PC-3 (cell line): ENCODE measurements at regions not wholly inside any gene's neighbourhood (a gene's known extent, or its start where the extent isn't known, plus 50 kb on each side); places are given as distances from the start of the nearest gene placed in this dataset.

Source experiments
- ATAC-seq: fragments of 200-7000 bp; cut with Tn5 transposase; 2 replicates; pipeline ENCODE4 v1.9.1; 2020; ENCODE audit warnings: mild to moderate bottlenecking, moderate library complexity
- BruUV-seq: library from RNA; stranded (reverse); fragments of 400-500 nt; replicated peaks from 2 replicates; lab custom pipeline; 2021; lab: Mats Ljungman, UMichigan
- CTCF ChIA-PET: fragments of 300-600 bp; sonication (Branson Sonifier 250); formaldehyde crosslinking; loops from one replicate; lab custom pipeline; 2022; ENCODE audit warnings: antibody characterized with exemption; lab: Charles Lee
- POLR2A ChIA-PET: fragments of 300-600 bp; sonication (Branson Sonifier 250); formaldehyde crosslinking; loops from one replicate; lab custom pipeline; 2022; ENCODE audit warnings: antibody characterized with exemption; ENCODE audit not compliant: unreplicated experiment; lab: Charles Lee
- DNase-seq: peaks from one replicate; pipeline ENCODE4 v3.0.0-alpha.2; 2015
- H2AFZ ChIP-seq: fragments of 300-600 bp; sonication (generic); 2 replicates; pipeline ENCODE4 v1.6.0; 2016; ENCODE audit warnings: antibody characterized with exemption, low read length
- H3F3A ChIP-seq: fragments of 300-600 bp; sonication (generic); one replicate; pipeline ENCODE4 v1.6.0; 2017; ENCODE audit warnings: antibody characterized with exemption, low read length, control low read depth, mild to moderate bottlenecking; ENCODE audit not compliant: unreplicated experiment
- H3K27ac ChIP-seq: fragments of 300-600 bp; sonication (generic); 2 replicates; pipeline ENCODE4 v1.5.1; 2016; ENCODE audit warnings: mild to moderate bottlenecking, low read length
- H3K27me3 ChIP-seq: fragments of 300-600 bp; sonication (generic); 2 replicates; pipeline ENCODE4 v1.6.1; 2016; ENCODE audit warnings: low read length, mixed read lengths
- H3K36me3 ChIP-seq: fragments of 300-600 bp; sonication (generic); 2 replicates; pipeline ENCODE4 v1.6.1; 2016; ENCODE audit warnings: low read depth, mixed run types, low read length, mixed read lengths
- H3K4me1 ChIP-seq: fragments of 300-600 bp; sonication (generic); 2 replicates; pipeline ENCODE4 v1.5.1; 2016; ENCODE audit warnings: low read length; ENCODE audit not compliant: insufficient read depth
- H3K4me2 ChIP-seq: fragments of 300-600 bp; sonication (generic); 2 replicates; pipeline ENCODE4 v1.6.0; 2016; ENCODE audit warnings: low read length
- H3K4me3 ChIP-seq: fragments of 300-600 bp; sonication (generic); 2 replicates; pipeline ENCODE4 v1.5.1; 2016; ENCODE audit warnings: mild to moderate bottlenecking, low read length, mixed read lengths
- H3K79me2 ChIP-seq: fragments of 300-600 bp; sonication (generic); 2 replicates; pipeline ENCODE4 v1.6.1; 2017; ENCODE audit warnings: low read length, mixed read lengths
- H3K9ac ChIP-seq: fragments of 300-600 bp; sonication (generic); 2 replicates; pipeline ENCODE4 v1.6.0; 2016; ENCODE audit warnings: mild to moderate bottlenecking, low read length
- H3K9me2 ChIP-seq: fragments of 300-600 bp; sonication (generic); replicated peaks from 2 replicates; pipeline ENCODE4 v1.6.1; 2016; ENCODE audit warnings: mixed run types, low read length, mixed read lengths
- H3K9me3 ChIP-seq: fragments of 300-600 bp; sonication (generic); 2 replicates; pipeline ENCODE4 v1.6.1; 2016; ENCODE audit warnings: low read length, mixed read lengths
- H4K20me1 ChIP-seq: fragments of 300-600 bp; sonication (generic); 2 replicates; pipeline ENCODE4 v1.6.1; 2016; ENCODE audit warnings: low read length, mixed read lengths
- EZH2 ChIP-seq: fragments of 300-600 bp; sonication (generic); IDR thresholded peaks from one replicate; pipeline ENCODE4 v1.6.1; 2017; ENCODE audit warnings: antibody characterized with exemption, mild to moderate bottlenecking, low read length; ENCODE audit not compliant: unreplicated experiment
- EZH2phosphoT487 ChIP-seq: fragments of 300-600 bp; sonication (generic); IDR thresholded peaks from 2 replicates; pipeline ENCODE4 v1.6.1; 2018; ENCODE audit warnings: mild to moderate bottlenecking, antibody characterized with exemption, low read length, borderline replicate concordance
- intact Hi-C: fragments of 100-400 bp; cut with micrococcal nuclease; formaldehyde crosslinking; loops from 2 replicates; pipeline ENCODE4 v1.9.0; 2023
- TF ChIP-seq, protein P1 (sequence below): fragments of 300-600 bp; sonication (generic); conservative IDR thresholded peaks from 2 replicates; pipeline ENCODE4 v1.5.1; 2017; ENCODE audit warnings: antibody characterized with exemption, low read depth, mild to moderate bottlenecking, low read length

GRCh38 chr5:131067636-131068035, 97.4 kb downstream of the HINT1 start:
- Histone ChIP-seq H3K9ac (no peak overlapping the region), H4K20me1 (no peaks in the 10 kb centered on the region), H2AFZ (no peak overlapping the region), H3K9me3 (no peaks in the 10 kb centered on the region), H3K4me3 (no peak overlapping the region), H3K4me2 (no peak overlapping the region), H3K9me2 (no peaks in the 10 kb centered on the region), H3K27ac (no peak overlapping the region), H3K79me2 (no peaks in the 10 kb centered on the region), H3K4me1 (no peaks in the 10 kb centered on the region), H3K27me3 (no peaks in the 10 kb centered on the region), H3F3A (no peaks in the 10 kb centered on the region), H3K36me3 (no peaks in the 10 kb centered on the region)
- TF ChIP-seq EZH2phosphoT487 (no peak), EZH2 (no peak)
- TF ChIP-seq, protein P1, sequence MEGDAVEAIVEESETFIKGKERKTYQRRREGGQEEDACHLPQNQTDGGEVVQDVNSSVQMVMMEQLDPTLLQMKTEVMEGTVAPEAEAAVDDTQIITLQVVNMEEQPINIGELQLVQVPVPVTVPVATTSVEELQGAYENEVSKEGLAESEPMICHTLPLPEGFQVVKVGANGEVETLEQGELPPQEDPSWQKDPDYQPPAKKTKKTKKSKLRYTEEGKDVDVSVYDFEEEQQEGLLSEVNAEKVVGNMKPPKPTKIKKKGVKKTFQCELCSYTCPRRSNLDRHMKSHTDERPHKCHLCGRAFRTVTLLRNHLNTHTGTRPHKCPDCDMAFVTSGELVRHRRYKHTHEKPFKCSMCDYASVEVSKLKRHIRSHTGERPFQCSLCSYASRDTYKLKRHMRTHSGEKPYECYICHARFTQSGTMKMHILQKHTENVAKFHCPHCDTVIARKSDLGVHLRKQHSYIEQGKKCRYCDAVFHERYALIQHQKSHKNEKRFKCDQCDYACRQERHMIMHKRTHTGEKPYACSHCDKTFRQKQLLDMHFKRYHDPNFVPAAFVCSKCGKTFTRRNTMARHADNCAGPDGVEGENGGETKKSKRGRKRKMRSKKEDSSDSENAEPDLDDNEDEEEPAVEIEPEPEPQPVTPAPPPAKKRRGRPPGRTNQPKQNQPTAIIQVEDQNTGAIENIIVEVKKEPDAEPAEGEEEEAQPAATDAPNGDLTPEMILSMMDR, result no peak
- POLR2A ChIA-PET, result no interaction called here
- CTCF ChIA-PET, result no interaction called here
- BruUV-seq, result no TSS peak
- intact Hi-C loops, result loop anchor here (5.0 kb wide), 2 partner anchors 345 to 1165 kb away; partner anchors contain the start of gene CHSY3
- DNase-seq (peak; percentile 4), ATAC-seq (no peak; the same call in 1 of the 2 replicates)

DNA sequence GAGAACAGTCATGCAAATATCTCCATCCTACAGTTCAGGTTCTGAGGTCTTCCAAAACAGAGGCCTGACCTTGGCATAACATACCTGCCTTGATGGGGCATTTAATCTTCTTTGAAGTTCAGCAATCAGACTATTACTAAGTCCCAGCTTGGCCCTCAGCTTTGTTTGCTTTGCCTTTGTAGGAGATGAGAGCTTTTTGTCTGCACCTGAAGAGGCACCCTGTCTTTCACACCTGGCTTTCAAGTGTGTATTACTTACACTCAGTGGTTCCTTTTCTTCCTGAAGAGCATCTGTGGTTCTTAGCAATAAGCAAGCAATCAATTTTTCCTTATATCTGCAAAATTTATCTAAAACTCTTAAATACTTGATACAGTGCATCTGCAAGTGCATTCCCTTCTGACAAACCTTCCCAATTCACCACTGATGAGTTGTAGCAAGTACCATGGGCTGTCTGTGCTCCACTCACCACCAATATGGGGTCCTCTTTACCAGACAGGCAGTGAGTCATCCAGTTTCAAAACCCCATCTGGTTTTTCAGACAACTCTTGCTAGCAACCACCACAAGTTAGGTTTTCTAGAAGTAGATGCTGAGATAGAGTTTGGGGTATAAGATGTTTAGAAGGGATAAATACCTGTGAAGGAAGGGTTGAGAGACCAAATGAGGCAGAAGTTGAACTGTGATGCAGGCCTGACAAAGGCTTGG, 100.2 kb downstream of the HINT1 start:
- POLR2A ChIA-PET, result no interaction called here

More for the DNA sequence above, 100.2 kb downstream of the HINT1 start:
- no peak overlapping the region for H2AFZ ChIP-seq
- no peak overlapping the region for H3K9ac ChIP-seq
- CTCF ChIA-PET, result no interaction called here
- no TSS peak for BruUV-seq
- intact Hi-C loops, result loop anchor here (5.0 kb wide), 2 partner anchors 343 to 1163 kb away; partner anchors contain the start of gene CHSY3
- DNase-seq (no peak), ATAC-seq (no peak)
- H3K4me1 ChIP-seq, result no peaks in the 10 kb centered on the region
- H3F3A ChIP-seq, result no peaks in the 10 kb centered on the region
- H3K9me3 ChIP-seq, result no peaks in the 10 kb centered on the region
- H3K36me3 ChIP-seq, result no peaks in the 10 kb centered on the region
- H3K4me3 ChIP-seq, result no peak overlapping the region
- H3K4me2 ChIP-seq, result no peak overlapping the region
- H3K9me2 ChIP-seq, result no peaks in the 10 kb centered on the region
- H3K27ac ChIP-seq, result no peak overlapping the region
- no peaks in the 10 kb centered on the region for H3K79me2 ChIP-seq
- H3K27me3 ChIP-seq, result no peaks in the 10 kb centered on the region
- H4K20me1 ChIP-seq, result no peaks in the 10 kb centered on the region
- TF ChIP-seq EZH2 (no peak), EZH2phosphoT487 (no peak)
- TF ChIP-seq, protein P1, result no peak
